Esophagus squamous epithelium (tissue), 4 donors: ENCODE measurements at regions not wholly inside any gene's neighbourhood (a gene's known extent, or its start where the extent isn't known, plus 50 kb on each side); places are given as distances from the start of the nearest gene placed in this dataset.

Source experiments
- CTCF ChIP-seq, 6 experiments: fragments of 450-650 bp in 4 of 6; fragments of 200-600 bp in 2 of 6; sonication (generic) in 2 of 6; IDR thresholded peaks; one replicate each; pipeline ENCODE4 v1.5.1; 2016 to 2019; ENCODE audit warnings: antibody characterized with exemption in 6 of 6, mild to moderate bottlenecking in 4 of 6, moderate library complexity in 4 of 6
- POLR2A ChIP-seq, 4 donors: fragments of 450-650 bp; IDR thresholded peaks; one replicate each; pipeline ENCODE4 v1.6.1; 2017; ENCODE audit warnings: antibody characterized with exemption in 4 of 4, mild to moderate bottlenecking in 4 of 4, moderate library complexity in 3 of 4

DNA sequence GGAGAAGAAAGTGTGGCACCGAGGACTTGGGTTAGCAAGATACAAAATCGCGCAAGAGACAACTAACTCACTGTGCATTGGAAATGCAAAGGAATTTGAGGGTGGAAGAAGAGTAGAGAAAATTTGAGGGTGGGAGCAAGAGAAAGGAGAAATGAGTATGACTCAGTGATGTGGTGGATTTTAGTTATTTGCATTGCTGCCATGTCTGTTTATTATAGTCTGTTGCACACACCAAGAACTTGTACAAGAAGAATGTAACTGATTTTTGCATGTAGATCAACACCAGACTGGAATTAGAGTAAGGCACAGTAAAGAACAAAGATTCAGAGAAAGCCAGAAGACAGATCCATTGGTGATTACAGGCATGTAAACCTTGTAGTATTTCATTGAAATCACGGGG, 71.6 kb upstream of the SMIM36 start:
- TF ChIP-seq CTCF (IDR thresholded peaks at IDR 0.05) = no peak
- TF ChIP-seq POLR2A (IDR thresholded peaks at IDR 0.05) = no peak
